ENCODE measurements at regions not wholly inside any gene's neighbourhood (a gene's known extent, or its start where the extent isn't known, plus 50 kb on each side); places are given as distances from the start of the nearest gene placed in this dataset.
A peak's percentile ranks its signal among the peaks of the same experiment; 100 is the strongest.

DNA sequence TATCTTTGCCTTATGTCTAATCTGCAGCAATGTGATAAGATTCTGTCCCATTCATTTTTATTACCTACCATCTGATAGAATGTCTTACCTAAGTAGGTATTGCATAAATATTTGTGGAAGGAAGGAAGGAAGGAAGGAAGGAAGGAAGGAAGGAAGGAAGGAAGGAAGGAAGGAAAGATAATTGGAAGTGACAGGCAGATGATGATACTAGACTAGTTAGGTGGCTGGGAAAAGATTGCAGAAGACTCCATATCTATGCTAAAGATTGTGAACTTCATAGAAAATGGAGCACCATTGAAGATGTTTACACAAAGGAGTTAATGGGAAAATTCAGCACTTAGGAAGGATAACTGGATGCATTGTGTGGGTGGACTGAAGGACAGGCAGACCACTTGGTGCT lies 909.0 kb downstream of the EPHA4 start:
- TF ChIP-seq CTCF (IDR thresholded peaks at IDR 0.05): no peak
- H3K4me3 ChIP-seq: no peak overlapping the region
- DNase-seq (ENCODE audit: low spot score): no peak
- no peak overlapping the region for H3K27ac ChIP-seq

DNA sequence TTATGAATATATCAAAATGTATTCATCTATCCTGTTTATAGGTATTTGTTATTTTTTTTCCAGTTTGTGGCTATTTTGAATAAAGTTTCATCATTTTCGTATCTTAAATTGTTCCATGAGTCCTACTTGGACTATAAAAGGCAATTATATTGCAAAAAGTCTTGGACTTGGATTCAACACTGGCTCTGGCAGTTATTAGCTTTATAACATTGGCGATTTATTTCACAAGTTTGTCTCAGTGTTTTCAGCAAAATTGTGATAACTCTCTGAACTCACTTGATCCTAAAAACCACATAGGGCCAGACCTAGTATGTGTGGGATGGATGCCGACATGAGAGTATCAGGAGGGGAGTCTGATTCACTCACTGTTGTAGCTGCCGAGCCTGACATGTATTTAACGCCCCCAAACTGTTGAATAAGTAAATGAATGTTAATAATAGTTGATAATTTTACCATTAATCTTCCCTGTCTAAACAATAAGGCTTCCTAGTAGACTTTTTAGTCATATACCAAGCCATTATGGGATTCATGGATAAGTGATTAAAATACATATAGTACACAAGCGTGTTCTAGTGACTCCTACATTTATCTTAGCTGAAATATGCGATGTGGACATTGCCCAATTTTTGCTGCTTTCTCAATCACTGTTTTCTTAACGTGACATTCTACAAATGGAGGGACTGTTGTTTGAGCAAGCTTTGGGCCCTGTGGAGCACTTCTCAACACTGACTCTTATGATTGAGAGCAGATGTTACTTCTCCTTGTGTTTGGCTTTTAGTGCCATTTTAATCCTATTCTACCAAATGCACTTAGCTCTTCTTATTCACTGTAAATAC lies 907.6 kb downstream of the EPHA4 start:
- Histone ChIP-seq H3K27ac (peak overlapping the region in 1 of 2 donors; percentile 46), H3K4me3 (no peak overlapping the region)
- no peak for DNase-seq (ENCODE audit: low spot score)
- no peak for TF ChIP-seq CTCF (IDR thresholded peaks at IDR 0.05)

DNA sequence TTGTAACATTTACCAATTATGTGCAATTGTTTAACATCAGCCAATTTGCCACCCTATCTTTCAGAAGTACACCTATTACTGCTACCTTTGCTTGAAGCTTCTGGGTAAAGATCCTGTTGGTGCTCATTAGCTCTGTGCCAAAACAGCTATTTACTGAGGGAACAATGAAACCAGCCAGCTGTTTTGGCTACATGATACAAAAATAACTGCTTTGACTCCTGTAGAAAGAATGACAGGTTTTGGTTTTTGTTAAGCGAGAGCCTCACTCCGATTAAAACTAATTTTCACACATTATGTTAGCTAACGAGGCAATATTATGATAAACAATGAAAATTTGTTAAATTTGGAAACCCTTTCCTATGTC lies 907.0 kb downstream of the EPHA4 start:
- H3K27ac ChIP-seq: no peak overlapping the region
- no peak overlapping the region for H3K4me3 ChIP-seq
- no peak for TF ChIP-seq CTCF (IDR thresholded peaks at IDR 0.05)
- no peak for DNase-seq (ENCODE audit: low spot score)

GRCh38 chr2:220669324-220669723 lies 902.8 kb downstream of the EPHA4 start:
- H3K27ac ChIP-seq: no peak overlapping the region
- H3K4me3 ChIP-seq: no peak overlapping the region
- TF ChIP-seq CTCF (IDR thresholded peaks at IDR 0.05): no peak
- DNase-seq (ENCODE audit: low spot score): no peak

DNA sequence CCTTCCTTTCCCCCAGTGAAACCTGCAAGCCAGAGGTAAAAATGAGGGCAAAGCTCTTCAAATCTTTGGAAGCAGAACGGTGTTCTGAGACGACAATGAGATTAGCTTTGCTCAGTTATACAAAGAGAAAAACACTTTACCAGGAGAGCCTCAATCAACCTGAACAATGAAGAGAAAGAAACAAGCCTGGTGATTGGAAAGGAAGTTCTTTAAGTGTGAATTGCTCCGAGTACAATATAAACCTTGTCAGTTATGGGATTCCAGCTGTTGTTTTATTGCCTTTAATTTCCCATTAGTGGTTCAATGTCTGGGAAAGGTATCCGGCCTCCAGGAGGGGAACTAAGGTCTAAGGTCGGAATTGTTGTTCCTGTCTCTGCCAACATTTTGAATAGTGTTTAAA lies 901.6 kb downstream of the EPHA4 start:
- TF ChIP-seq CTCF (IDR thresholded peaks at IDR 0.05): no peak
- Histone ChIP-seq H3K27ac (no peak overlapping the region), H3K4me3 (no peak overlapping the region)
- no peak for DNase-seq (ENCODE audit: low spot score)

DNA sequence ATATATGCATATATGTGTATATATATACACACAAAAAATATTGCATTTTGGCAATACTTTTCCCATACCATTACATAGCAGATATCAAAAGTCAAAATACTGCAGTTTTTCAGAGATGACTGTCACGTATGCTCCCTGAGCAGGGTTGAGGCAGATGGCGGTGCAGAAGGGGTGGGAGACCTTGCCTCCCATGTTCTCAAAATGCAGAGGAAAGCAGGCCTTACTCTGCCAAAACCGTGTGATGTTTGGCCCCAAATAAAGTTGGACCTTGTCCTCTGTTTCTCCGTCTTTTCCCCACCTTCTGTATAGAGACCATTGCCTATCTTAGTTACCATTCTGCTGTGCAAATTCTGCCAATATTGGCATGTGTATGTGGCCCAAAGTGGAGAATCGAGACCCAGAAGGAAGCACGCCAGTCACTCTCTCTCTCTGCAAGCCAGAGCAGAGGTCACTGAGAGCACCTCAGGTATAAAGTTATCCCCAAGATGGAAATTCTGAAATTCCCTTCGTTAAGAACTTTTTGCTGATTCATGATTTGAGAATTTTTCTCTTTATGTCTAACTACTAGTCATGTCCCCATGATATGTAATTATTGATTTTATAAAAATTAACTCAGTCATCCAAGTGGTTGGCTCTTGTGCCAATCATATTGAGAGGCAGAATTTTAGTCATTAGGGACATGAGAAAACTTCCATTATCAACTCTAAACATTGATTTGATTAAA lies 898.8 kb downstream of the EPHA4 start:
- no peak for DNase-seq (ENCODE audit: low spot score)
- Histone ChIP-seq H3K27ac (no peak overlapping the region), H3K4me3 (no peak overlapping the region)
- no peak for TF ChIP-seq CTCF (IDR thresholded peaks at IDR 0.05)

GRCh38 chr2:220674033-220674432 lies 898.1 kb downstream of the EPHA4 start:
- Histone ChIP-seq H3K4me3 (no peak overlapping the region), H3K27ac (no peak overlapping the region)
- TF ChIP-seq CTCF (IDR thresholded peaks at IDR 0.05): no peak
- no peak for DNase-seq (ENCODE audit: low spot score)
